ENCODE measurements at regions not wholly inside any gene's neighbourhood (a gene's known extent, or its start where the extent isn't known, plus 50 kb on each side); places are given as distances from the start of the nearest gene placed in this dataset.

- H3K4me1 ChIP-seq (ENCODE audit: insufficient read depth, low read length, poor library complexity, severe bottlenecking), result peaks cover 78% of the 10 kb centered on the region
- peaks cover 14% of the 10 kb centered on the region; the same call in 1 of the 2 replicates for H3K79me2 ChIP-seq (ENCODE audit: insufficient read depth, low read length)
- no peaks in the 10 kb centered on the region for H3K36me3 ChIP-seq (ENCODE audit: insufficient read depth, low read length)
- no peaks in the 10 kb centered on the region for H3K9me3 ChIP-seq (ENCODE audit: insufficient read depth, low read depth, low read length)
- no peaks in the 10 kb centered on the region for H4K20me1 ChIP-seq (ENCODE audit: insufficient read depth, low read length, poor library complexity, severe bottlenecking)
- peaks cover 4% of the 10 kb centered on the region; the same call in 1 of the 2 replicates for H3F3A ChIP-seq (ENCODE audit: low read depth)
- H3K9me2 ChIP-seq (replicated peaks; ENCODE audit: low read depth, low read length), result no peaks in the 10 kb centered on the region
- peak overlapping the region; percentile 92 for H3K4me2 ChIP-seq (ENCODE audit: low read depth, low read length, poor library complexity, severe bottlenecking)
- no peak overlapping the region for H3K4me3 ChIP-seq (ENCODE audit: low read length, poor library complexity, severe bottlenecking)
- H2AFZ ChIP-seq (ENCODE audit: low read length), result peak overlapping the region; percentile 16; the same call in 1 of the 2 replicates
- H3K27me3 ChIP-seq (ENCODE audit: insufficient read depth, low read length, poor library complexity, severe bottlenecking), result no peaks in the 10 kb centered on the region
- peak overlapping the region; percentile 61 for H3K9ac ChIP-seq (ENCODE audit: low read depth, low read length, poor library complexity, severe bottlenecking)
- TF ChIP-seq, protein P1, sequence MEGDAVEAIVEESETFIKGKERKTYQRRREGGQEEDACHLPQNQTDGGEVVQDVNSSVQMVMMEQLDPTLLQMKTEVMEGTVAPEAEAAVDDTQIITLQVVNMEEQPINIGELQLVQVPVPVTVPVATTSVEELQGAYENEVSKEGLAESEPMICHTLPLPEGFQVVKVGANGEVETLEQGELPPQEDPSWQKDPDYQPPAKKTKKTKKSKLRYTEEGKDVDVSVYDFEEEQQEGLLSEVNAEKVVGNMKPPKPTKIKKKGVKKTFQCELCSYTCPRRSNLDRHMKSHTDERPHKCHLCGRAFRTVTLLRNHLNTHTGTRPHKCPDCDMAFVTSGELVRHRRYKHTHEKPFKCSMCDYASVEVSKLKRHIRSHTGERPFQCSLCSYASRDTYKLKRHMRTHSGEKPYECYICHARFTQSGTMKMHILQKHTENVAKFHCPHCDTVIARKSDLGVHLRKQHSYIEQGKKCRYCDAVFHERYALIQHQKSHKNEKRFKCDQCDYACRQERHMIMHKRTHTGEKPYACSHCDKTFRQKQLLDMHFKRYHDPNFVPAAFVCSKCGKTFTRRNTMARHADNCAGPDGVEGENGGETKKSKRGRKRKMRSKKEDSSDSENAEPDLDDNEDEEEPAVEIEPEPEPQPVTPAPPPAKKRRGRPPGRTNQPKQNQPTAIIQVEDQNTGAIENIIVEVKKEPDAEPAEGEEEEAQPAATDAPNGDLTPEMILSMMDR (conservative IDR thresholded peaks at IDR 0.05; ENCODE audit: low read length), result no peak
- no peak for TF ChIP-seq EZH2phosphoT487 (IDR thresholded peaks at IDR 0.05; ENCODE audit: borderline replicate concordance)
Measured at GRCh38 chr3:177356952-177357351, 159.7 kb upstream of the TBL1XR1 start.

DNA sequence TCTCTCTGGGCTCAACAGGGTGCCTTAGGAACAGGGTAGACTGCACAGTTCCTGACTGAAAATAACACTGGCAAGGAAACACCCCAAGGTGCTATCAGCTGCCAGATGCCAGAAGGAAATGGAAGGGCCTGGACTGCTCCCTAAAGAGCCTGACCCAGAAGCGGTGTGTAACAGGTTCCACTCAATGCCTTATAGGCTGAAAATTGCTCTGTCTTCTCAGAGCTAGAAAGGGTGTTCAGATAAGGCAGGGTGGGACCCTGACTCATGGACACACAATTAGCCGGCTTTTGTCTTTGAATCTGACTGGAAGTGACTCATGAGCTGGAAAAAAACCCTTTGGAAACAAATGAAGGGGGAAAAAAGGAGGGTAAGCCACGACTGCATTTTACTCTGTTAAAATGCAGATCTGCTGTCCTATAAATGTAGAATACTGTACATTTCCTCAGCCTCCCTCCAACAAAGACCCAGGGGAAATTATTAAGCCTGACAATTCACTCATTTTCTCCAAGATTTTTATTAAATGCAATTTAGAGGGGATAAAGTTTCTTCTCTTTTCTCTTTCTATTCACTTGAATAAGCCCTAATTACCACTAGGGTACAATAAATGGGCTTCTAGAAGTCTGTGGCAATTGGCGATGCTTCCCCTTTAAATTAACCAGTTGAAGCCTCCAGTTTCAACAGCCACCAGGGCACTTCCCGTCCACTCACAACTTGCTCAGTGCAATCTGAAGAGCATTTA is 160.2 kb upstream of the TBL1XR1 start:
- Histone ChIP-seq H3K79me2 (ENCODE audit: insufficient read depth, low read length) (peaks cover 14% of the 10 kb centered on the region; the same call in 1 of the 2 replicates), H3K9ac (ENCODE audit: low read depth, low read length, poor library complexity, severe bottlenecking) (peak overlapping the region; percentile 61), H3F3A (ENCODE audit: low read depth) (peaks cover 4% of the 10 kb centered on the region; the same call in 1 of the 2 replicates), H2AFZ (ENCODE audit: low read length) (peak overlapping the region; percentile 16; the same call in 1 of the 2 replicates), H4K20me1 (ENCODE audit: insufficient read depth, low read length, poor library complexity, severe bottlenecking) (no peaks in the 10 kb centered on the region), H3K9me2 (replicated peaks; ENCODE audit: low read depth, low read length) (no peaks in the 10 kb centered on the region), H3K4me3 (ENCODE audit: low read length, poor library complexity, severe bottlenecking) (peak overlapping the region; percentile 57), H3K27me3 (ENCODE audit: insufficient read depth, low read length, poor library complexity, severe bottlenecking) (no peaks in the 10 kb centered on the region), H3K4me1 (ENCODE audit: insufficient read depth, low read length, poor library complexity, severe bottlenecking) (peaks cover 78% of the 10 kb centered on the region), H3K4me2 (ENCODE audit: low read depth, low read length, poor library complexity, severe bottlenecking) (peak overlapping the region; percentile 92), H3K36me3 (ENCODE audit: insufficient read depth, low read length) (no peaks in the 10 kb centered on the region), H3K9me3 (ENCODE audit: insufficient read depth, low read depth, low read length) (no peaks in the 10 kb centered on the region)
- no peak for TF ChIP-seq EZH2phosphoT487 (IDR thresholded peaks at IDR 0.05; ENCODE audit: borderline replicate concordance)
- TF ChIP-seq, protein P1 (conservative IDR thresholded peaks at IDR 0.05; ENCODE audit: low read length), result no peak

GRCh38 chr3:177358091-177358976 is 161.1 kb upstream of the TBL1XR1 start:
- Histone ChIP-seq H3K9me2 (replicated peaks; ENCODE audit: low read depth, low read length) (no peaks in the 10 kb centered on the region), H3K79me2 (ENCODE audit: insufficient read depth, low read length) (peaks cover 14% of the 10 kb centered on the region; the same call in 1 of the 2 replicates), H4K20me1 (ENCODE audit: insufficient read depth, low read length, poor library complexity, severe bottlenecking) (no peaks in the 10 kb centered on the region), H3F3A (ENCODE audit: low read depth) (peaks cover 4% of the 10 kb centered on the region; the same call in 1 of the 2 replicates), H3K4me2 (ENCODE audit: low read depth, low read length, poor library complexity, severe bottlenecking) (peak overlapping the region; percentile 92), H3K4me3 (ENCODE audit: low read length, poor library complexity, severe bottlenecking) (peak overlapping the region; percentile 77), H3K36me3 (ENCODE audit: insufficient read depth, low read length) (no peaks in the 10 kb centered on the region), H3K27me3 (ENCODE audit: insufficient read depth, low read length, poor library complexity, severe bottlenecking) (no peaks in the 10 kb centered on the region), H3K4me1 (ENCODE audit: insufficient read depth, low read length, poor library complexity, severe bottlenecking) (peaks cover 76% of the 10 kb centered on the region), H2AFZ (ENCODE audit: low read length) (no peak overlapping the region), H3K9ac (ENCODE audit: low read depth, low read length, poor library complexity, severe bottlenecking) (peak overlapping the region; percentile 61), H3K9me3 (ENCODE audit: insufficient read depth, low read depth, low read length) (no peaks in the 10 kb centered on the region)
- no peak for TF ChIP-seq EZH2phosphoT487 (IDR thresholded peaks at IDR 0.05; ENCODE audit: borderline replicate concordance)
- TF ChIP-seq, protein P1 (conservative IDR thresholded peaks at IDR 0.05; ENCODE audit: low read length), result no peak

All from Loucy (cell line).